T-helper 1 cell treated with Interleukin-12 subunit alpha and Interleukin-12 subunit beta and Interleukin-4 antibody, amounts not matched to agents 30 μg/mL and 1 μg/mL, for 36 hours (primary cell): ENCODE measurements at regions not wholly inside any gene's neighbourhood (a gene's known extent, or its start where the extent isn't known, plus 50 kb on each side); places are given as distances from the start of the nearest gene placed in this dataset.

Experiments used
- H3K27ac Mint-ChIP-seq: one replicate; pipeline ENCODE4 v1.8.0; 2021; ENCODE audit warnings: mild to moderate bottlenecking, mixed read lengths
- H3K27me3 Mint-ChIP-seq: one replicate; pipeline ENCODE4 v1.8.0; 2021; ENCODE audit warnings: low read depth, mixed read lengths
- H3K36me3 Mint-ChIP-seq: one replicate; pipeline ENCODE4 v1.8.0; 2021; ENCODE audit warnings: low read depth, mixed read lengths
- H3K4me1 Mint-ChIP-seq: one replicate; pipeline ENCODE4 v1.8.0; 2021; ENCODE audit warnings: low read depth, mixed read lengths
- H3K4me3 Mint-ChIP-seq: one replicate; pipeline ENCODE4 v1.8.0; 2021; ENCODE audit warnings: mild to moderate bottlenecking, moderate library complexity, mixed read lengths
- H3K9me3 Mint-ChIP-seq: one replicate; pipeline ENCODE4 v1.8.0; 2021; ENCODE audit warnings: mixed read lengths

- Mint-ChIP-seq H3K4me1 (no peaks in the 10 kb centered on the region), H3K36me3 (no peaks in the 10 kb centered on the region), H3K9me3 (no peaks in the 10 kb centered on the region), H3K4me3 (no peak overlapping the region), H3K27ac (no peak overlapping the region), H3K27me3 (no peaks in the 10 kb centered on the region)
Observed at GRCh38 chr5:98268162-98268860, 505.2 kb upstream of the RGMB start.

- Mint-ChIP-seq H3K4me1 (no peaks in the 10 kb centered on the region), H3K4me3 (no peak overlapping the region), H3K27me3 (no peaks in the 10 kb centered on the region), H3K36me3 (no peaks in the 10 kb centered on the region), H3K27ac (no peak overlapping the region), H3K9me3 (no peaks in the 10 kb centered on the region)
Observed at GRCh38 chr5:98275980-98276379, 497.5 kb upstream of the RGMB start.

GRCh38 chr5:98282521-98282920 is 490.9 kb upstream of the RGMB start:
- no peaks in the 10 kb centered on the region for H3K36me3 Mint-ChIP-seq
- H3K4me1 Mint-ChIP-seq, result no peaks in the 10 kb centered on the region
- no peaks in the 10 kb centered on the region for H3K27me3 Mint-ChIP-seq
- H3K9me3 Mint-ChIP-seq, result no peaks in the 10 kb centered on the region
- no peak overlapping the region for H3K27ac Mint-ChIP-seq
- no peak overlapping the region for H3K4me3 Mint-ChIP-seq

- no peaks in the 10 kb centered on the region for H3K36me3 Mint-ChIP-seq
- no peak overlapping the region for H3K27ac Mint-ChIP-seq
- no peaks in the 10 kb centered on the region for H3K9me3 Mint-ChIP-seq
Observed at GRCh38 chr5:98292496-98292895, 481.0 kb upstream of the RGMB start.

GRCh38 chr5:98296426-98296825 is 477.0 kb upstream of the RGMB start:
- H3K36me3 Mint-ChIP-seq, result no peaks in the 10 kb centered on the region
- H3K4me1 Mint-ChIP-seq, result no peaks in the 10 kb centered on the region
- no peaks in the 10 kb centered on the region for H3K9me3 Mint-ChIP-seq
- H3K4me3 Mint-ChIP-seq, result no peak overlapping the region
- H3K27me3 Mint-ChIP-seq, result peaks cover 3% of the 10 kb centered on the region
- no peak overlapping the region for H3K27ac Mint-ChIP-seq

More at GRCh38 chr5:98292496-98292895, 481.0 kb upstream of the RGMB start:
- Mint-ChIP-seq H3K4me1 (no peaks in the 10 kb centered on the region), H3K27me3 (no peaks in the 10 kb centered on the region), H3K4me3 (no peak overlapping the region)

GRCh38 chr5:98299435-98299834 is 474.0 kb upstream of the RGMB start:
- H3K4me3 Mint-ChIP-seq, result no peak overlapping the region
- no peaks in the 10 kb centered on the region for H3K4me1 Mint-ChIP-seq
- peaks cover 7% of the 10 kb centered on the region for H3K27me3 Mint-ChIP-seq
- H3K9me3 Mint-ChIP-seq, result no peaks in the 10 kb centered on the region
- H3K36me3 Mint-ChIP-seq, result no peaks in the 10 kb centered on the region
- no peak overlapping the region for H3K27ac Mint-ChIP-seq

- H3K27me3 Mint-ChIP-seq, result peaks cover 7% of the 10 kb centered on the region
- no peaks in the 10 kb centered on the region for H3K9me3 Mint-ChIP-seq
- H3K4me3 Mint-ChIP-seq, result no peak overlapping the region
- H3K4me1 Mint-ChIP-seq, result no peaks in the 10 kb centered on the region
- H3K27ac Mint-ChIP-seq, result no peak overlapping the region
- H3K36me3 Mint-ChIP-seq, result no peaks in the 10 kb centered on the region
Observed at GRCh38 chr5:98301547-98301946, 471.9 kb upstream of the RGMB start.

GRCh38 chr5:98307811-98308210 is 465.7 kb upstream of the RGMB start:
- Mint-ChIP-seq H3K27ac (no peak overlapping the region), H3K4me1 (peaks cover 8% of the 10 kb centered on the region), H3K36me3 (no peaks in the 10 kb centered on the region), H3K27me3 (peaks cover 7% of the 10 kb centered on the region), H3K4me3 (no peak overlapping the region), H3K9me3 (no peaks in the 10 kb centered on the region)

GRCh38 chr5:98308231-98308630 is 465.2 kb upstream of the RGMB start:
- H3K4me1 Mint-ChIP-seq, result peaks cover 8% of the 10 kb centered on the region
- H3K27me3 Mint-ChIP-seq, result peaks cover 8% of the 10 kb centered on the region
- no peak overlapping the region for H3K4me3 Mint-ChIP-seq
- H3K27ac Mint-ChIP-seq, result no peak overlapping the region
- no peaks in the 10 kb centered on the region for H3K36me3 Mint-ChIP-seq
- no peaks in the 10 kb centered on the region for H3K9me3 Mint-ChIP-seq

- no peak overlapping the region for H3K4me3 Mint-ChIP-seq
- no peak overlapping the region for H3K27ac Mint-ChIP-seq
- peaks cover 8% of the 10 kb centered on the region for H3K4me1 Mint-ChIP-seq
- peaks cover 8% of the 10 kb centered on the region for H3K27me3 Mint-ChIP-seq
- no peaks in the 10 kb centered on the region for H3K36me3 Mint-ChIP-seq
- H3K9me3 Mint-ChIP-seq, result no peaks in the 10 kb centered on the region
Observed at GRCh38 chr5:98308960-98309359, 464.5 kb upstream of the RGMB start.

- Mint-ChIP-seq H3K27me3 (peaks cover 8% of the 10 kb centered on the region), H3K9me3 (no peaks in the 10 kb centered on the region), H3K4me3 (no peak overlapping the region), H3K36me3 (no peaks in the 10 kb centered on the region), H3K4me1 (peaks cover 8% of the 10 kb centered on the region), H3K27ac (peak overlapping the region; percentile 58)
Observed at GRCh38 chr5:98309785-98310598, 463.5 kb upstream of the RGMB start.

GRCh38 chr5:98314292-98314691 is 459.2 kb upstream of the RGMB start:
- H3K36me3 Mint-ChIP-seq, result no peaks in the 10 kb centered on the region
- H3K4me1 Mint-ChIP-seq, result peaks cover 8% of the 10 kb centered on the region
- H3K4me3 Mint-ChIP-seq, result no peak overlapping the region
- peaks cover 8% of the 10 kb centered on the region for H3K27me3 Mint-ChIP-seq
- no peaks in the 10 kb centered on the region for H3K9me3 Mint-ChIP-seq
- no peak overlapping the region for H3K27ac Mint-ChIP-seq

GRCh38 chr5:98318386-98318785 is 455.1 kb upstream of the RGMB start:
- no peak overlapping the region for H3K4me3 Mint-ChIP-seq
- no peaks in the 10 kb centered on the region for H3K4me1 Mint-ChIP-seq
- no peaks in the 10 kb centered on the region for H3K36me3 Mint-ChIP-seq
- no peak overlapping the region for H3K27ac Mint-ChIP-seq
- H3K9me3 Mint-ChIP-seq, result no peaks in the 10 kb centered on the region
- H3K27me3 Mint-ChIP-seq, result no peaks in the 10 kb centered on the region

- Mint-ChIP-seq H3K4me3 (no peak overlapping the region), H3K4me1 (no peaks in the 10 kb centered on the region), H3K27me3 (no peaks in the 10 kb centered on the region), H3K9me3 (no peaks in the 10 kb centered on the region), H3K27ac (no peak overlapping the region), H3K36me3 (no peaks in the 10 kb centered on the region)
Observed at GRCh38 chr5:98319299-98320011, 454.0 kb upstream of the RGMB start.

- no peaks in the 10 kb centered on the region for H3K9me3 Mint-ChIP-seq
- no peak overlapping the region for H3K4me3 Mint-ChIP-seq
- no peaks in the 10 kb centered on the region for H3K4me1 Mint-ChIP-seq
- H3K27ac Mint-ChIP-seq, result no peak overlapping the region
- H3K36me3 Mint-ChIP-seq, result no peaks in the 10 kb centered on the region
- no peaks in the 10 kb centered on the region for H3K27me3 Mint-ChIP-seq
Observed at GRCh38 chr5:98320343-98320742, 453.1 kb upstream of the RGMB start.
